ENCODE measurements at regions not wholly inside any gene's neighbourhood (a gene's known extent, or its start where the extent isn't known, plus 50 kb on each side); places are given as distances from the start of the nearest gene placed in this dataset.

DNA sequence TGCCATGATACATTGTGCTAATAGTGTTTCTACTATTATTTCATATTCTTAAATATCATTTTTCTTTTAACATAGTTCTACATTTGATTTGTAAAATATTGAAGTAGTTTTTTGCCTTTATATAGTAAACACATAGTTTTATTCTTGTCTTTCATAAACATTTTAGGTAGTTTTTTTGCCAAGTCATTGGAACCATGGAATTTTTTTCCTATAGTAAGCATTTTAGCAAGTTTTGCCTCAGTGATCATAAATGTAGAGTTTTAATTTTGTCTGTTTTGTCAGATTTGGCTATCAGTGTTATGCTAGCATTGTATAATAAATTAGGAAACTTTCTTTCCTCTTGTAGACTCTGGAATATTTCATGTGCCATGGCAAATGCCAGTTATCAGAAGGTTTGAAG is 137.1 kb upstream of the LPAR1 start:
- TF ChIP-seq, protein P1, sequence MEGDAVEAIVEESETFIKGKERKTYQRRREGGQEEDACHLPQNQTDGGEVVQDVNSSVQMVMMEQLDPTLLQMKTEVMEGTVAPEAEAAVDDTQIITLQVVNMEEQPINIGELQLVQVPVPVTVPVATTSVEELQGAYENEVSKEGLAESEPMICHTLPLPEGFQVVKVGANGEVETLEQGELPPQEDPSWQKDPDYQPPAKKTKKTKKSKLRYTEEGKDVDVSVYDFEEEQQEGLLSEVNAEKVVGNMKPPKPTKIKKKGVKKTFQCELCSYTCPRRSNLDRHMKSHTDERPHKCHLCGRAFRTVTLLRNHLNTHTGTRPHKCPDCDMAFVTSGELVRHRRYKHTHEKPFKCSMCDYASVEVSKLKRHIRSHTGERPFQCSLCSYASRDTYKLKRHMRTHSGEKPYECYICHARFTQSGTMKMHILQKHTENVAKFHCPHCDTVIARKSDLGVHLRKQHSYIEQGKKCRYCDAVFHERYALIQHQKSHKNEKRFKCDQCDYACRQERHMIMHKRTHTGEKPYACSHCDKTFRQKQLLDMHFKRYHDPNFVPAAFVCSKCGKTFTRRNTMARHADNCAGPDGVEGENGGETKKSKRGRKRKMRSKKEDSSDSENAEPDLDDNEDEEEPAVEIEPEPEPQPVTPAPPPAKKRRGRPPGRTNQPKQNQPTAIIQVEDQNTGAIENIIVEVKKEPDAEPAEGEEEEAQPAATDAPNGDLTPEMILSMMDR (IDR thresholded peaks at IDR 0.05): no peak
- TF ChIP-seq POLR2AphosphoS5 (IDR thresholded peaks at IDR 0.05) (no peak), EP300 (IDR thresholded peaks at IDR 0.05; ENCODE audit: low read depth) (no peak), POLR2A (IDR thresholded peaks at IDR 0.05) (no peak)

DNA sequence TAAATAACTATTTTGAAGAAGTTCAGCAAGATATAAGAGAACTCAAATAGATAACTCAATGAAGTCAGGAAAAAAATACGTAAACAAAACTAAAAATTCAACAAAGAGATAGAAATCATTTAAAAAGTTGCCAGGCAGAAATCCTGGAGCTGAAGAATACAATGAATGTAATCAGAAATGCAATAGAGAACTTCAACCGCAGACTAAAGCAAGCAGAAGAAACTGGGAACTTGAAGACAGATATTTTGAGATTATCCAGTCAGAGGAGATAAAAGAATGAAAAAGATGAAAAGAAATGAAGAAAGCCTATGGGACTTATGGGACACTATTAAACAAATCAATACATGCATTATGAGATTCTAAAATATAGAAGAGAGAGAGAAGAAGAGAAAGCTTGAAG is 129.1 kb upstream of the LPAR1 start:
- in situ Hi-C loops (cut with MboI; ENCODE audit: low pct_ligation_motif_present in 1 of 4, low pct_unique_long_range_greater_than_20kb in 1 of 4, low sequenced_read_pairs in 3 of 4): no loop called here
- Histone ChIP-seq H3K4me3 (no peak overlapping the region), H3K9me3 (peaks cover 0 to 9% of the 10 kb centered on the region in 2 donors), H3K27me3 (no peaks in the 10 kb centered on the region), H3K4me1 (no peaks in the 10 kb centered on the region), H3K27ac (no peak overlapping the region), H3K36me3 (no peaks in the 10 kb centered on the region)
- DNase-seq: no peak
- intact Hi-C loops (cut with DNase I; ENCODE audit: low total_unique reads): no loop called here
- TF ChIP-seq POLR2AphosphoS5 (IDR thresholded peaks at IDR 0.05) (no peak), EP300 (IDR thresholded peaks at IDR 0.05; ENCODE audit: low read depth) (no peak), POLR2A (IDR thresholded peaks at IDR 0.05) (no peak)
- TF ChIP-seq, protein P1 (IDR thresholded peaks at IDR 0.05): no peak
- 89 to 93% methylated on average over 2 of the region's 2 CpGs for WGBS, 2 donors (ENCODE audit: low coverage in 1 of 2)

More for the DNA sequence above, 137.1 kb upstream of the LPAR1 start:
- Histone ChIP-seq H3K4me1 (no peaks in the 10 kb centered on the region), H3K27me3 (no peaks in the 10 kb centered on the region), H3K27ac (no peak overlapping the region), H3K9me3 (no peaks in the 10 kb centered on the region), H3K4me3 (no peak overlapping the region), H3K36me3 (no peaks in the 10 kb centered on the region)
- no peak for DNase-seq
- intact Hi-C loops (cut with DNase I; ENCODE audit: low total_unique reads) (no loop called here), in situ Hi-C loops (cut with MboI; ENCODE audit: low pct_ligation_motif_present in 1 of 4, low pct_unique_long_range_greater_than_20kb in 1 of 4, low sequenced_read_pairs in 3 of 4) (no loop called here)

DNA sequence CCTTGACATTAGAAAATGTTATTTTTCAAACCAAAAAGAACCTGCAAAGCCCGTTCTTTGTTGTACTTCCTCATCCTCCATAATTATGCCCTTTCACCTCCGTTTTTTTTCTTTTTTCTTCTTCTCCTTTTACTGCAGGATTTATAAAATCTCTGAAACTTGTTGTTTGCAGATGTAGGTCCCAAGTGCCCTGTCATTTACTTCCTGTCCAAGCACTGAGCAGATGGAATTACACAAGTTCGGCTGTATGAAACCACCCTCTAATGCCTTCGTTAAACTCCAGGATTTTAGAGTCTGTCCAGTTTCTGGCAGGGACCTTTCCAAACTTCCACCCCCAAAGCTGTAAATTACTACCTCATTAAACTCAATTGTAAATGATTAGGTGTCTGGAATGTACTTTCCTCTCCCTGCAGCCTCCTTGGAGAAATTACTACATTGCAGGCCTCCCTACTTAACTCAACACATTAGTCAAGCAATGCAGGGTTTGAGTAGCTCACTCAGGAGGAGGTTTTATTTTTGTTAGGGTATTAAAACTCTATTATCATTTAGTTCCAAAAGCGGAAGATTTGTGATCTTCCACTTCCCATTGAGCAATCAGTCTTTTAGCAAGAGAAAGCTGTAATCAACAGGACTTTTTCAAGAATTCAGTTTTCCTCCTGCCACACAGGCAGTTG is 125.6 kb upstream of the LPAR1 start:
- intact Hi-C loops (cut with DNase I; ENCODE audit: low total_unique reads) (no loop called here), in situ Hi-C loops (cut with MboI; ENCODE audit: low pct_ligation_motif_present in 1 of 4, low pct_unique_long_range_greater_than_20kb in 1 of 4, low sequenced_read_pairs in 3 of 4) (no loop called here)
- Histone ChIP-seq H3K9me3 (peaks cover 0 to 6% of the 10 kb centered on the region in 2 donors), H3K4me3 (no peak overlapping the region), H3K27me3 (no peaks in the 10 kb centered on the region), H3K4me1 (no peaks in the 10 kb centered on the region), H3K27ac (peak overlapping the region; percentile 40 to 64 (median 44)), H3K36me3 (no peaks in the 10 kb centered on the region)
- TF ChIP-seq EP300 (IDR thresholded peaks at IDR 0.05; ENCODE audit: low read depth) (no peak), POLR2A (IDR thresholded peaks at IDR 0.05) (no peak), POLR2AphosphoS5 (IDR thresholded peaks at IDR 0.05) (no peak)
- TF ChIP-seq, protein P1 (IDR thresholded peaks at IDR 0.05): no peak
- no peak for DNase-seq
- WGBS, 2 donors (ENCODE audit: low coverage in 1 of 2): 49 to 53% methylated on average over 5 of the region's 5 CpGs

DNA sequence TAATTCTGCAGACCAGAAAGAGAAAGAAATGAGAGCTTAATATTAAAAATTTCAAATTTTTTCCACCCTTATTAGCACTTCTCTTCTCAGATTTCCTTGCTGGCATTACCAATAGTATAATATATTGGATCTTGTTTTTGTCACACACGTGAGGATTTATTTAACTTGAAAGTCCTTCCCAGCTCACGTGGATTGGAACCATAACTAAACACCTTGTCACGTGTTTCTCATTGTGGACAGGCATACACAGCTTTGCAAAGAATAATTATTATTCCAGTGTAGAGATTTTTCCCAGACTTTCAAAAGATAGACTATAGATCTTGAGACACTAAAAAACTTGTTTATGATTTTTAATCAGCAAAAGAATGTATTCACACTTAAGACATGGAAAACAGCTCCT is 123.8 kb upstream of the LPAR1 start:
- no peak overlapping the region for H3K27ac ChIP-seq

More for the DNA sequence above, 123.8 kb upstream of the LPAR1 start:
- 76 to 85% methylated on average over 3 of the region's 3 CpGs for WGBS, 2 donors (ENCODE audit: low coverage in 1 of 2)
- intact Hi-C loops (cut with DNase I; ENCODE audit: low total_unique reads) (no loop called here), in situ Hi-C loops (cut with MboI; ENCODE audit: low pct_ligation_motif_present in 1 of 4, low pct_unique_long_range_greater_than_20kb in 1 of 4, low sequenced_read_pairs in 3 of 4) (no loop called here)
- no peak for DNase-seq
- H3K4me1 ChIP-seq: no peaks in the 10 kb centered on the region
- H3K36me3 ChIP-seq: no peaks in the 10 kb centered on the region
- TF ChIP-seq, protein P1 (IDR thresholded peaks at IDR 0.05): no peak
- TF ChIP-seq POLR2AphosphoS5 (IDR thresholded peaks at IDR 0.05) (no peak), EP300 (IDR thresholded peaks at IDR 0.05; ENCODE audit: low read depth) (no peak), POLR2A (IDR thresholded peaks at IDR 0.05) (no peak)
- no peak overlapping the region for H3K4me3 ChIP-seq
- H3K27me3 ChIP-seq: no peaks in the 10 kb centered on the region
- H3K9me3 ChIP-seq: peaks cover 0 to under 1% of the 10 kb centered on the region in 2 donors

All from transverse colon (tissue), 4 donors.